Endodermal cell (in vitro differentiated cells): ENCODE measurements at regions not wholly inside any gene's neighbourhood (a gene's known extent, or its start where the extent isn't known, plus 50 kb on each side); places are given as distances from the start of the nearest gene placed in this dataset.

Experiments
- DNase-seq: peaks from one replicate; pipeline ENCODE4 v3.0.0-alpha.2; 2017
- H3K27ac ChIP-seq: 2 replicates; pipeline ENCODE4 v1.5.1; 2013; ENCODE audit warnings: mild to moderate bottlenecking, low read depth, low read length, moderate library complexity
- H3K27me3 ChIP-seq: 2 replicates; pipeline ENCODE4 v1.6.1; 2013; ENCODE audit warnings: mild to moderate bottlenecking, low read length, moderate library complexity; ENCODE audit not compliant: insufficient read depth, control insufficient read depth, poor library complexity, severe bottlenecking
- H3K36me3 ChIP-seq: 2 replicates; pipeline ENCODE4 v1.7.0; 2013; ENCODE audit warnings: mild to moderate bottlenecking, low read length, moderate library complexity; ENCODE audit not compliant: control insufficient read depth, insufficient read depth
- H3K4me1 ChIP-seq: one replicate; pipeline ENCODE4 v1.7.0; 2013; ENCODE audit warnings: low read length; ENCODE audit not compliant: control insufficient read depth, insufficient read depth
- H3K4me3 ChIP-seq: 2 replicates; pipeline ENCODE4 v1.5.1; 2013; ENCODE audit warnings: mild to moderate bottlenecking, low read length, moderate library complexity
- H3K9ac ChIP-seq: 2 replicates; pipeline ENCODE4 v1.6.1; 2013; ENCODE audit warnings: mild to moderate bottlenecking, low read length, moderate library complexity; ENCODE audit not compliant: poor library complexity, severe bottlenecking; ENCODE audit errors: extremely low read depth
- H3K9me3 ChIP-seq: 2 replicates; pipeline ENCODE4 v1.6.1; 2013; ENCODE audit warnings: mild to moderate bottlenecking, low read length, moderate library complexity; ENCODE audit not compliant: control insufficient read depth
- H3K27ac Mint-ChIP-seq: 2 replicates; pipeline ENCODE4 v1.8.0; 2020; ENCODE audit warnings: mixed read lengths
- H3K27me3 Mint-ChIP-seq: 2 replicates; pipeline ENCODE4 v1.8.0; 2021; ENCODE audit warnings: mild to moderate bottlenecking, mixed read lengths; ENCODE audit not compliant: insufficient read depth
- H3K36me3 Mint-ChIP-seq: 2 replicates; pipeline ENCODE4 v1.8.0; 2020; ENCODE audit warnings: low read depth, mixed read lengths
- H3K4me1 Mint-ChIP-seq: 2 replicates; pipeline ENCODE4 v1.8.0; 2020; ENCODE audit warnings: mixed read lengths
- H3K4me3 Mint-ChIP-seq: 2 replicates; pipeline ENCODE4 v1.8.0; 2020; ENCODE audit warnings: mild to moderate bottlenecking, moderate library complexity, mixed read lengths
- H3K9me3 Mint-ChIP-seq: 2 replicates; pipeline ENCODE4 v1.8.0; 2020; ENCODE audit warnings: mild to moderate bottlenecking, mixed read lengths
- CTCF ChIP-seq: fragments of 200-600 bp; sonication (generic); conservative IDR thresholded peaks from 2 replicates; pipeline ENCODE4 v1.5.0; 2021; ENCODE audit warnings: antibody characterized with exemption, mild to moderate bottlenecking
- WGBS, 2 experiments: methylation state at CpG; one replicate each; pipeline versions ENCODE4 v1.1.5 to v1.1.7; 2013; ENCODE audit warnings: missing lambda C conversion rate in 2 of 2, mixed read lengths in 1 of 2; ENCODE audit not compliant: insufficient coverage in 1 of 2, insufficient read length in 1 of 2; 5-methylcytosine and 5-hydroxymethylcytosine counted together

GRCh38 chr12:63419154-63419553 is 249.1 kb downstream of the DPY19L2 start:
- 85 to 95% methylated on average over 4 to 7 of the region's 7 CpGs for WGBS, 2 experiments
- H3K27ac Mint-ChIP-seq: no peak overlapping the region
- DNase-seq: no peak

GRCh38 chr12:63416788-63417187 is 251.5 kb downstream of the DPY19L2 start:
- Histone ChIP-seq H3K36me3 (no peaks in the 10 kb centered on the region), H3K4me1 (no peaks in the 10 kb centered on the region), H3K9me3 (peaks cover 22% of the 10 kb centered on the region), H3K9ac (no peak overlapping the region), H3K27me3 (no peaks in the 10 kb centered on the region), H3K4me3 (no peak overlapping the region), H3K27ac (no peak overlapping the region)
- H3K4me3 Mint-ChIP-seq: no peak overlapping the region
- no peaks in the 10 kb centered on the region for H3K27me3 Mint-ChIP-seq
- H3K4me1 Mint-ChIP-seq: peaks cover 12% of the 10 kb centered on the region
- H3K9me3 Mint-ChIP-seq: peaks cover 9% of the 10 kb centered on the region
- H3K27ac Mint-ChIP-seq: no peak overlapping the region
- no peak for DNase-seq
- H3K36me3 Mint-ChIP-seq: no peaks in the 10 kb centered on the region
- TF ChIP-seq CTCF: no peak

More at GRCh38 chr12:63419154-63419553, 249.1 kb downstream of the DPY19L2 start:
- Histone ChIP-seq H3K27me3 (no peaks in the 10 kb centered on the region), H3K9me3 (peaks cover 15% of the 10 kb centered on the region), H3K4me3 (no peak overlapping the region), H3K27ac (no peak overlapping the region), H3K36me3 (no peaks in the 10 kb centered on the region), H3K9ac (no peak overlapping the region), H3K4me1 (no peaks in the 10 kb centered on the region)
- Mint-ChIP-seq H3K4me3 (no peak overlapping the region), H3K36me3 (no peaks in the 10 kb centered on the region), H3K9me3 (peaks cover 9% of the 10 kb centered on the region), H3K27me3 (no peaks in the 10 kb centered on the region), H3K4me1 (peaks cover 12% of the 10 kb centered on the region)
- TF ChIP-seq CTCF: no peak

- H3K27ac Mint-ChIP-seq: no peak overlapping the region
- DNase-seq: no peak
- H3K27me3 Mint-ChIP-seq: no peaks in the 10 kb centered on the region
- Histone ChIP-seq H3K27me3 (no peaks in the 10 kb centered on the region), H3K9ac (no peak overlapping the region), H3K4me3 (no peak overlapping the region), H3K36me3 (no peaks in the 10 kb centered on the region), H3K4me1 (no peaks in the 10 kb centered on the region), H3K9me3 (peaks cover 22% of the 10 kb centered on the region), H3K27ac (no peak overlapping the region)
- TF ChIP-seq CTCF: no peak
- peaks cover 9% of the 10 kb centered on the region for H3K9me3 Mint-ChIP-seq
- H3K4me1 Mint-ChIP-seq: peaks cover 4% of the 10 kb centered on the region
- no peak overlapping the region for H3K4me3 Mint-ChIP-seq
- no peaks in the 10 kb centered on the region for H3K36me3 Mint-ChIP-seq
- WGBS, 2 experiments: 92 to 96% methylated on average over 6 to 13 of the region's 13 CpGs
Observed at GRCh38 chr12:63415357-63415756, 252.9 kb downstream of the DPY19L2 start.
